Ecto neural progenitor cell (in vitro differentiated cells): ENCODE measurements at regions not wholly inside any gene's neighbourhood (a gene's known extent, or its start where the extent isn't known, plus 50 kb on each side); places are given as distances from the start of the nearest gene placed in this dataset.
"Not testable (repeated sequence)": the region's sequence is repeated elsewhere in the genome, so short reads cannot be mapped to it uniquely, and the experiment has no call there.

Experiments
- DNase-seq: peaks from one replicate; pipeline ENCODE4 v3.0.0-alpha.2; 2018; ENCODE audit warnings: low spot score

- DNase-seq = no peak
Observed at GRCh38 chr18:78790960-78791359, 188.7 kb upstream of the SALL3 start.

GRCh38 chr18:78792094-78792493 is 187.5 kb upstream of the SALL3 start:
- DNase-seq = no peak

- DNase-seq = no peak
Observed at GRCh38 chr18:78792736-78793135, 186.9 kb upstream of the SALL3 start.

- DNase-seq = no peak
Observed at GRCh38 chr18:78793313-78794070, 186.1 kb upstream of the SALL3 start.

- no peak for DNase-seq
Observed at GRCh38 chr18:78794071-78794430, 185.6 kb upstream of the SALL3 start.

- no peak for DNase-seq
Observed at GRCh38 chr18:78796693-78797455, 182.7 kb upstream of the SALL3 start.

- DNase-seq = no peak
Observed at GRCh38 chr18:78797499-78797898, 182.1 kb upstream of the SALL3 start.

GRCh38 chr18:78798402-78799175 is 181.0 kb upstream of the SALL3 start:
- no peak for DNase-seq

GRCh38 chr18:78799382-78800089 is 180.1 kb upstream of the SALL3 start:
- DNase-seq = no peak

GRCh38 chr18:78800102-78800851 is 179.3 kb upstream of the SALL3 start:
- DNase-seq = not testable (repeated sequence)

GRCh38 chr18:78801011-78801410 is 178.6 kb upstream of the SALL3 start:
- DNase-seq = no peak

GRCh38 chr18:78803104-78803503 is 176.5 kb upstream of the SALL3 start:
- DNase-seq = no peak

GRCh38 chr18:78804206-78805030 is 175.2 kb upstream of the SALL3 start:
- no peak for DNase-seq

GRCh38 chr18:78805840-78806239 is 173.8 kb upstream of the SALL3 start:
- no peak for DNase-seq

- DNase-seq = no peak
Observed at GRCh38 chr18:78807668-78808067, 171.9 kb upstream of the SALL3 start.

- no peak for DNase-seq
Observed at GRCh38 chr18:78809845-78810244, 169.8 kb upstream of the SALL3 start.

GRCh38 chr18:78810706-78811105 is 168.9 kb upstream of the SALL3 start:
- no peak for DNase-seq

GRCh38 chr18:78812067-78812466 is 167.6 kb upstream of the SALL3 start:
- DNase-seq = no peak

- no peak for DNase-seq
Observed at GRCh38 chr18:78813156-78813555, 166.5 kb upstream of the SALL3 start.

- DNase-seq = no peak
Observed at GRCh38 chr18:78813936-78814710, 165.5 kb upstream of the SALL3 start.
